Uterus (tissue), 2 donors: ENCODE measurements at regions not wholly inside any gene's neighbourhood (a gene's known extent, or its start where the extent isn't known, plus 50 kb on each side); places are given as distances from the start of the nearest gene placed in this dataset.

Experiments used
- POLR2A ChIP-seq, 2 donors: fragments of 450-650 bp; IDR thresholded peaks; one replicate each; pipeline ENCODE4 v1.6.1; 2016; ENCODE audit warnings: antibody characterized with exemption in 2 of 2, mild to moderate bottlenecking in 1 of 2, moderate library complexity in 1 of 2
- TF ChIP-seq, protein P1 (sequence below), 4 experiments: fragments of 200-600 bp in 2 of 4; fragments of 450-650 bp in 2 of 4; sonication (generic) in 2 of 4; IDR thresholded peaks; one replicate each; pipeline ENCODE4 v1.5.1; 2016 to 2019; ENCODE audit warnings: antibody characterized with exemption in 4 of 4, mild to moderate bottlenecking in 2 of 4, moderate library complexity in 1 of 4

DNA sequence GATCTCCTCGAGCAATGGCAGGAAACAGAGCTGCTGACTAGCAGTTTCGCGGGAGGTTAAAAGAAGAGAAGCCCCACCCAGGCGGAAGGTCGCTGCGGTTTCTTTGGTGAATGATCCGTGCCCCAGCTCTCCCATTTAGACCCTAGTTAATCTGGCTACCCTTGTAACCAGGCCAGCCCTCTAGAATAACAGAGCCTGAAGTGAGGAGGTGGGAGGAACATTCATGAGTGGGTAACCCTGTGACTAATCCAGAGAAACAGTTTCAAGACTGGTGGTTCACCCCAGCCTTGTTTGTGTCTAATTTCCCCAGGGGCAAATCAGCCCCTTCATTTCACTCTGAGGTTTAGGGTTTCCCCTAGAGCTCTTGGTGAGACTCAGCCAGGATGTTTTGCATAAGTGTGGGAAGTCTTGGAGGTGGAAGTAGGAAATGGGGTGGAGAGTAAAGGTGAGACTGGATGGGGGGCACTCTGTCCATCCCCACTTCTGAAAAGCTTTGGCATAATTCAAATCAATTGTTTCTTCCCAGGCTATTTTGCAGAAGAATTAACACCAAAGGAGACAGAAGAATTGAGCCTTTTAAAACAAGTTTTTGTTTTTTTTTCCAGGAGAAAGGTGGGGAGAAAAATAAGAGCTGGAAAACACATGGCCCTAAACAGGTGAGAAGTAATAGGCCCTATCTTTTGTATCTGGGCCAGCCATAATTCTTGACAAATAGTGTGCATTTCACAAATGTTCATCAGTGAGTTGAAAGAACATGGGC lies 303.1 kb downstream of the RPLP1 start:
- TF ChIP-seq, protein P1, sequence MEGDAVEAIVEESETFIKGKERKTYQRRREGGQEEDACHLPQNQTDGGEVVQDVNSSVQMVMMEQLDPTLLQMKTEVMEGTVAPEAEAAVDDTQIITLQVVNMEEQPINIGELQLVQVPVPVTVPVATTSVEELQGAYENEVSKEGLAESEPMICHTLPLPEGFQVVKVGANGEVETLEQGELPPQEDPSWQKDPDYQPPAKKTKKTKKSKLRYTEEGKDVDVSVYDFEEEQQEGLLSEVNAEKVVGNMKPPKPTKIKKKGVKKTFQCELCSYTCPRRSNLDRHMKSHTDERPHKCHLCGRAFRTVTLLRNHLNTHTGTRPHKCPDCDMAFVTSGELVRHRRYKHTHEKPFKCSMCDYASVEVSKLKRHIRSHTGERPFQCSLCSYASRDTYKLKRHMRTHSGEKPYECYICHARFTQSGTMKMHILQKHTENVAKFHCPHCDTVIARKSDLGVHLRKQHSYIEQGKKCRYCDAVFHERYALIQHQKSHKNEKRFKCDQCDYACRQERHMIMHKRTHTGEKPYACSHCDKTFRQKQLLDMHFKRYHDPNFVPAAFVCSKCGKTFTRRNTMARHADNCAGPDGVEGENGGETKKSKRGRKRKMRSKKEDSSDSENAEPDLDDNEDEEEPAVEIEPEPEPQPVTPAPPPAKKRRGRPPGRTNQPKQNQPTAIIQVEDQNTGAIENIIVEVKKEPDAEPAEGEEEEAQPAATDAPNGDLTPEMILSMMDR (IDR thresholded peaks at IDR 0.05): no peak
- no peak for TF ChIP-seq POLR2A (IDR thresholded peaks at IDR 0.05)
